Neuronal stem cell (in vitro differentiated cells): ENCODE measurements at regions not wholly inside any gene's neighbourhood (a gene's known extent, or its start where the extent isn't known, plus 50 kb on each side); places are given as distances from the start of the nearest gene placed in this dataset.

Experiments used
- DNase-seq: peaks from one replicate; pipeline ENCODE4 v3.0.0-alpha.2; 2013; ENCODE audit warnings: low spot score
- H2AFZ ChIP-seq: one replicate; pipeline ENCODE4 v1.6.1; 2013; ENCODE audit warnings: mild to moderate bottlenecking, low read length, inconsistent platforms
- H2AK5ac ChIP-seq: 2 replicates; pipeline ENCODE4 v1.6.1; 2013; ENCODE audit warnings: low read depth, mild to moderate bottlenecking, inconsistent platforms, low read length, moderate library complexity, mixed read lengths
- H2BK120ac ChIP-seq: 2 replicates; pipeline ENCODE4 v1.6.1; 2013; ENCODE audit warnings: low read depth, mild to moderate bottlenecking, inconsistent platforms, low read length, moderate library complexity, mixed read lengths
- H2BK12ac ChIP-seq: one replicate; pipeline ENCODE4 v1.6.1; 2013; ENCODE audit warnings: low read length, inconsistent platforms
- H2BK15ac ChIP-seq: 2 replicates; pipeline ENCODE4 v1.6.1; 2013; ENCODE audit warnings: mild to moderate bottlenecking, low read length, inconsistent platforms, mixed read lengths
- H2BK5ac ChIP-seq: one replicate; pipeline ENCODE4 v1.6.1; 2013; ENCODE audit warnings: inconsistent platforms, mild to moderate bottlenecking, low read length, moderate library complexity
- H3K14ac ChIP-seq: one replicate; pipeline ENCODE4 v1.6.1; 2013; ENCODE audit warnings: low read length, inconsistent platforms
- H3K18ac ChIP-seq: 2 replicates; pipeline ENCODE4 v1.6.1; 2013; ENCODE audit warnings: low read length, inconsistent platforms
- H3K23ac ChIP-seq: 2 replicates; pipeline ENCODE4 v1.6.1; 2013; ENCODE audit warnings: low read depth, mild to moderate bottlenecking, mixed read lengths, low read length, inconsistent platforms; ENCODE audit not compliant: poor library complexity
- H3K27ac ChIP-seq: replicated peaks from 3 replicates; pipeline ENCODE4 v1.5.1; 2013; ENCODE audit warnings: low read length, inconsistent platforms
- H3K27me3 ChIP-seq, 3 experiments: 2 replicates each; pipeline ENCODE4 v1.6.1; 2013; ENCODE audit warnings: low read length in 3 of 3, mild to moderate bottlenecking in 2 of 3, inconsistent platforms in 1 of 3, low read depth in 1 of 3, mixed read lengths in 1 of 3, moderate library complexity in 1 of 3; ENCODE audit not compliant: control insufficient read depth in 3 of 3, insufficient read depth in 3 of 3
- H3K36me3 ChIP-seq, 2 donors: replicated peaks in 1 of 2; 2 replicates each; pipeline ENCODE4 v1.6.1; 2013; ENCODE audit warnings: low read length in 2 of 2; ENCODE audit not compliant: control insufficient read depth in 2 of 2, insufficient read depth in 2 of 2
- H3K4ac ChIP-seq: 2 replicates; pipeline ENCODE4 v1.6.1; 2013; ENCODE audit warnings: inconsistent platforms, mild to moderate bottlenecking, low read length, moderate library complexity
- H3K4me1 ChIP-seq, 2 donors: 1 replicate in 1 of 2; 2 replicates in 1 of 2; pipeline ENCODE4 v1.6.1; 2013; ENCODE audit warnings: low read length in 2 of 2, low read depth in 1 of 2; ENCODE audit not compliant: control insufficient read depth in 2 of 2, insufficient read depth in 1 of 2
- H3K4me2 ChIP-seq: one replicate; pipeline ENCODE4 v1.6.1; 2013; ENCODE audit warnings: mild to moderate bottlenecking, low read length, inconsistent platforms; ENCODE audit not compliant: insufficient read depth, poor library complexity, severe bottlenecking
- H3K4me3 ChIP-seq, 2 donors: 2 replicates each; pipeline ENCODE4 v1.5.1; 2013; ENCODE audit warnings: low read length in 2 of 2, mild to moderate bottlenecking in 2 of 2, inconsistent platforms in 1 of 2, moderate library complexity in 1 of 2
- H3K79me1 ChIP-seq: one replicate; pipeline ENCODE4 v1.6.1; 2013; ENCODE audit warnings: low read depth, mild to moderate bottlenecking, inconsistent platforms, low read length, moderate library complexity
- H3K9ac ChIP-seq: one replicate; pipeline ENCODE4 v1.6.1; 2013; ENCODE audit warnings: mild to moderate bottlenecking, low read depth, low read length, inconsistent platforms; ENCODE audit not compliant: poor library complexity
- H3K9me3 ChIP-seq, 2 donors: replicated peaks in 1 of 2; 2 replicates each; pipeline versions ENCODE3 to v1.6.1; 2013; ENCODE audit warnings: low read length in 2 of 2, mild to moderate bottlenecking in 2 of 2, inconsistent platforms in 1 of 2, low read depth in 1 of 2, mixed read lengths in 1 of 2, moderate library complexity in 1 of 2; ENCODE audit not compliant: control insufficient read depth in 2 of 2, insufficient read depth in 1 of 2
- H4K8ac ChIP-seq: one replicate; pipeline ENCODE4 v1.6.1; 2013; ENCODE audit warnings: low read depth, mild to moderate bottlenecking, inconsistent platforms, low read length, moderate library complexity
- H4K91ac ChIP-seq: one replicate; pipeline ENCODE4 v1.6.1; 2013; ENCODE audit warnings: low read length, low read depth, mild to moderate bottlenecking, inconsistent platforms; ENCODE audit not compliant: poor library complexity
- WGBS, 2 donors: extraction: QIAGEN DNeasy Blood & Tissue Kit; methylation state at CpG; one replicate each; pipeline ENCODE4 v1.1.7; 2013; ENCODE audit warnings: missing lambda C conversion rate in 2 of 2, mixed read lengths in 1 of 2; ENCODE audit not compliant: insufficient read length in 2 of 2, insufficient replicate concordance in 1 of 2; ENCODE audit errors: extremely low coverage in 2 of 2; 5-methylcytosine and 5-hydroxymethylcytosine counted together

DNA sequence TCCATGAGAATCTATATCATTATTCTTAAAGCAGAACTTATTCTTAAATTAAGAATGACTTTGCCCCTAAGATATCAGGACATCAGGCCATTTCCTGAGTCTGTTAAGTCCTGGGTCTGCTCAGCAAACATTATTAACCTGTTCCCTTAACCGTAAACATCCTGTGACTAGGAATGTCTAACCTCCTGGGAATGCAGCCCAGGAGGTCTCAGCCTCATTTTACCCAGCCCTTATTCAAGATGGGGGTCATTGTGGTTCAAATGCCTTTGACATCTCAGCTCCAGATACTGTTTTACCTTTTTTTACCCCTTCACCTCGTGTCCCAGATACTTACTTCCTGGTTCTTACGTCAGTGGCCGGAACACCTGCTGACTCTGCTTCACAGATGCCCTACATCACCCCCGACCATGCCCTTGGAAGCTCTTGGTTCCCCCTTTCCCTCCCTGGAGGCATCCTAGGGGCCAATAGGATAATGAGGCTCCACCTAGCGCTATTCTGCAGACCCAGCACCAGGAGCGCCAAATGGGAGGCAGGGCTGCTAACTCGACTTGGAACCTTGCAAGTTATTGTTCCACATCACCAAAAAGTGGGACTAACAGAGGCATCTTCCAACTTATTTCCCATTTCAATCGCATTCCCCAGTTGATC is 182.5 kb downstream of the MED10 start:
- Histone ChIP-seq H3K23ac (no peak overlapping the region), H3K18ac (no peak overlapping the region), H4K91ac (no peak overlapping the region), H3K9ac (no peak overlapping the region), H2AK5ac (no peak overlapping the region), H3K27ac (no peak overlapping the region), H3K4ac (no peak overlapping the region), H3K4me2 (no peak overlapping the region), H3K4me3 (no peak overlapping the region), H2AFZ (no peak overlapping the region), H3K9me3 (peaks cover 0 to 2% of the 10 kb centered on the region in 2 donors), H3K14ac (no peak overlapping the region), H2BK5ac (no peak overlapping the region), H3K4me1 (peaks cover 0 to 8% of the 10 kb centered on the region in 2 donors), H4K8ac (no peak overlapping the region), H3K79me1 (no peaks in the 10 kb centered on the region), H3K36me3 (no peaks in the 10 kb centered on the region), H2BK12ac (no peak overlapping the region), H2BK120ac (no peak overlapping the region), H2BK15ac (no peak overlapping the region), H3K27me3 (no peaks in the 10 kb centered on the region)
- no CpG with 5 or more reads among the region's 9 CpGs for WGBS, 2 donors
- no peak for DNase-seq

DNA sequence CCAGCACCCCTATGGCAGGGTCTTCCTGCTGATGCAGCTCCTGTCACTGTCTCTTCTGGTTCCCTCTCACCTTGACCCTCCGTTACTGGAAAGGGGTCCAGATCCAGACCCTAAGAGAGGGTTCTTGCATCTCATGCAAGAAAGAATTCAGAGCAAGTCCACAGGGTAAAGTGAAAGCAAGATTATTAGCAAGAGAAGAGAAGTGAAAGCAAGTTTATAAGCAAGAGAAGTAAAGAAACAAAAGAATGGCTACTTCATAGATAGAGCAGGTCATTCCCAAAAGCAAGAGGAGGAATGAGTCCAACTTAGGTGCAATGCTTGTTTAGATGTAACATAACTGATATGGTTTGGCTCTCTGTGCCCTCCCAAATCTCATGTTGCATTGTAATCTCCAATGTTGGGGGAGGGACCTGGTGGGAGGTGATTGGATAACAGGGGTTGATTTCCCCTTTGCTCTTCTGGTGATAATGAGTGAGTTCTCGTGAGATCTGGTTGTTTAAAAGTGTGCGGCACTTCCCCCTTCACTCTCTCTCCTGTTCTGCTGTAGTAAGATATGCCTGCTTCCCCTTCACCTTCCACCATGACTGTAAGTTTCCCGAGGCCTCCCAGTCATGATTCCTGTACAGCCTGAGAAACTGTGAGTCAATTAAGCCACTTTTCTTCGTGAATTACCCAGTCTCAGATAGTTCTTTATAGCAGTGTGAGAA is 183.3 kb downstream of the MED10 start:
- H3K79me1 ChIP-seq: no peaks in the 10 kb centered on the region
- peaks cover 0 to 2% of the 10 kb centered on the region in 2 donors for H3K9me3 ChIP-seq
- no peak overlapping the region for H3K23ac ChIP-seq
- no peak overlapping the region for H3K9ac ChIP-seq
- H2BK5ac ChIP-seq: no peak overlapping the region
- no peak overlapping the region for H3K4ac ChIP-seq
- no peaks in the 10 kb centered on the region for H3K36me3 ChIP-seq
- H2AK5ac ChIP-seq: no peak overlapping the region
- no peak overlapping the region for H2BK120ac ChIP-seq
- H3K4me1 ChIP-seq: peaks cover 0 to 9% of the 10 kb centered on the region in 2 donors
- no peak overlapping the region for H3K4me3 ChIP-seq
- H4K8ac ChIP-seq: no peak overlapping the region
- H3K27me3 ChIP-seq: no peaks in the 10 kb centered on the region
- H3K18ac ChIP-seq: no peak overlapping the region
- no peak for DNase-seq
- no peak overlapping the region for H3K4me2 ChIP-seq
- H4K91ac ChIP-seq: no peak overlapping the region
- no peak overlapping the region for H2BK12ac ChIP-seq
- no peak overlapping the region for H3K14ac ChIP-seq
- no peak overlapping the region for H3K27ac ChIP-seq
- H2BK15ac ChIP-seq: no peak overlapping the region
- no CpG with 5 or more reads among the region's 5 CpGs for WGBS, 2 donors
- H2AFZ ChIP-seq: no peak overlapping the region

GRCh38 chr5:6194261-6194875 is 184.0 kb downstream of the MED10 start:
- no peak overlapping the region for H3K18ac ChIP-seq
- no peak overlapping the region for H3K27ac ChIP-seq
- peaks cover 0 to 9% of the 10 kb centered on the region in 2 donors for H3K4me1 ChIP-seq
- no peak overlapping the region for H3K23ac ChIP-seq
- H3K9ac ChIP-seq: no peak overlapping the region
- H3K14ac ChIP-seq: no peak overlapping the region
- no peak overlapping the region for H4K8ac ChIP-seq
- no peak for DNase-seq
- H2AK5ac ChIP-seq: no peak overlapping the region
- H3K4me3 ChIP-seq: no peak overlapping the region
- H3K9me3 ChIP-seq: peaks cover 0 to 2% of the 10 kb centered on the region in 2 donors
- H2BK12ac ChIP-seq: no peak overlapping the region
- H3K79me1 ChIP-seq: no peaks in the 10 kb centered on the region
- H2BK5ac ChIP-seq: no peak overlapping the region
- no CpG with 5 or more reads among the region's 13 CpGs for WGBS, 2 donors
- H3K36me3 ChIP-seq: no peaks in the 10 kb centered on the region
- no peak overlapping the region for H2BK120ac ChIP-seq
- H2BK15ac ChIP-seq: no peak overlapping the region
- H3K4me2 ChIP-seq: no peak overlapping the region
- H3K27me3 ChIP-seq: no peaks in the 10 kb centered on the region
- H4K91ac ChIP-seq: no peak overlapping the region
- H2AFZ ChIP-seq: no peak overlapping the region
- H3K4ac ChIP-seq: no peak overlapping the region

DNA sequence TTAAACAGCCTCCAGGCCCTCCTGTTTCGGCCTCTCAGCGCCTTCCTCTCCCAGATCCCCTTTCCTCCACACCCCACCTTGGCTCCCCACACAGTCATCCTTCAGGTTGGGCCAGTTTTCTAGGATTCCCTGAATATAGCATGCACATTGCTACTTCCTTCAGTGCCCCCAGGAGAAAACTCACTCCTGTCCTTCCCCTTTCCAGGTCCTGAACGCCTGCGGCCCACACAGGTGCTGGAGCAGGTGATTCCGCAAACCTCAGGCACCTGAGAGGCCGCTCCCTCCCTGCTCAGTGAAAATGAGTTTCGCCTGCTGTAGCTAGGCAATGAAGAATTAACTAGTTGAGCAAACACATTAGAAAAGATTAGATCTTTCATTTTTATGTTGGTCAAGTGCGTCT is 185.0 kb downstream of the MED10 start:
- no peak overlapping the region for H2AFZ ChIP-seq
- peaks cover 0 to 2% of the 10 kb centered on the region in 2 donors for H3K9me3 ChIP-seq
- H3K9ac ChIP-seq: no peak overlapping the region
- no CpG with 5 or more reads among the region's 8 CpGs for WGBS, 2 donors
- no peak overlapping the region for H3K4ac ChIP-seq
- H3K79me1 ChIP-seq: no peaks in the 10 kb centered on the region
- no peak for DNase-seq
- H3K27me3 ChIP-seq: no peaks in the 10 kb centered on the region
- H2BK5ac ChIP-seq: no peak overlapping the region
- no peak overlapping the region for H2BK120ac ChIP-seq
- H3K4me3 ChIP-seq: no peak overlapping the region
- no peak overlapping the region for H4K8ac ChIP-seq
- no peak overlapping the region for H4K91ac ChIP-seq
- H3K4me2 ChIP-seq: no peak overlapping the region
- no peak overlapping the region for H2BK12ac ChIP-seq
- no peak overlapping the region for H3K27ac ChIP-seq
- no peak overlapping the region for H2BK15ac ChIP-seq
- H3K23ac ChIP-seq: no peak overlapping the region
- H2AK5ac ChIP-seq: no peak overlapping the region
- peaks cover under 1 to 9% of the 10 kb centered on the region in 2 donors for H3K4me1 ChIP-seq
- no peaks in the 10 kb centered on the region for H3K36me3 ChIP-seq
- no peak overlapping the region for H3K18ac ChIP-seq
- H3K14ac ChIP-seq: no peak overlapping the region
